HuH-7 (cell line): ENCODE measurements at regions not wholly inside any gene's neighbourhood (a gene's known extent, or its start where the extent isn't known, plus 50 kb on each side); places are given as distances from the start of the nearest gene placed in this dataset.

Experiments
- DNase-seq: peaks from one replicate; pipeline ENCODE4 v3.0.0; 2011; ENCODE audit warnings: low spot score

- DNase-seq = no peak
Observed at GRCh38 chrX:39638526-39638925, 459.2 kb downstream of the BCOR start.

- DNase-seq = no peak
Observed at GRCh38 chrX:39639871-39640270, 457.9 kb downstream of the BCOR start.

- DNase-seq = no peak
Observed at GRCh38 chrX:39640866-39641265, 456.9 kb downstream of the BCOR start.

DNA sequence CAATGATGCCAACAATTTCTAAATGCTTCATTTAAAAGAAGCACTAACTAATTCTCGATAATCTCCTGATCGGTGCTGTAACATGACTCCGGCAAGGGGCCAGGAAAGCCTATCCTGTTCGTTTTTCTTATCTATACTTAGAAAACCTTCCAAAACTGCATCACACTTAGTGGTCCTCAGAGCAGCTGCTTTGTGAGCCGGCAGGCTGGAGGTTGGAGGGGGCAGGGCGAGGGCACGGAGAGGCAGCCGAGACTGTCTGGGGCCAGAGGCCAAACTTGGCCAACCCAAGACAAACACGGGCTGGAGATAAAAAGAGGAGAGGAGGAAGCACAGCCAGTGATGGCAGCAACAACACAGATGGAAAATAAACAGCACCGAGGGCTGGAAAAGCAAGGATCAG, 455.7 kb downstream of the BCOR start:
- peak; percentile 40 for DNase-seq

DNA sequence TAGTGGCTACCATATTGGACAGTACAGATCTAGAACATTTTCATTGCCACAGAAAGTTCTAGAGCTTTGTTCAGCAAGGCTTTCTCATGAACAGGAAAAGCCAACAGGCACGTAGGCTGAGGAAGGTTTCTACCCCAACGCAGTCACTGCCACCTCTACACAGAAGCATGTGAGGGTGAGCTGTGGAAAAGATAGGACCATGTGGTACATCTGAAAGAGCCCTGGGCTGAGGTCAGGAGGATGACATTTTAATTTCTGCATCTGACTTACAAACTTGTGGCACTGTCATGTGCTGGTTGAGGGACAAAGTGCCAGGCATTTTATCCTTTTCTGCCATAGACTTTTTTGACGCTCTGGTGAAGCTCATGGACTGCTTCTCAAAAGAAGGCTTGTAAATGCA, 454.2 kb downstream of the BCOR start:
- no peak for DNase-seq

- DNase-seq = no peak
Observed at GRCh38 chrX:39645178-39645895, 452.4 kb downstream of the BCOR start.

- DNase-seq = no peak
Observed at GRCh38 chrX:39648548-39649254, 449.1 kb downstream of the BCOR start.

DNA sequence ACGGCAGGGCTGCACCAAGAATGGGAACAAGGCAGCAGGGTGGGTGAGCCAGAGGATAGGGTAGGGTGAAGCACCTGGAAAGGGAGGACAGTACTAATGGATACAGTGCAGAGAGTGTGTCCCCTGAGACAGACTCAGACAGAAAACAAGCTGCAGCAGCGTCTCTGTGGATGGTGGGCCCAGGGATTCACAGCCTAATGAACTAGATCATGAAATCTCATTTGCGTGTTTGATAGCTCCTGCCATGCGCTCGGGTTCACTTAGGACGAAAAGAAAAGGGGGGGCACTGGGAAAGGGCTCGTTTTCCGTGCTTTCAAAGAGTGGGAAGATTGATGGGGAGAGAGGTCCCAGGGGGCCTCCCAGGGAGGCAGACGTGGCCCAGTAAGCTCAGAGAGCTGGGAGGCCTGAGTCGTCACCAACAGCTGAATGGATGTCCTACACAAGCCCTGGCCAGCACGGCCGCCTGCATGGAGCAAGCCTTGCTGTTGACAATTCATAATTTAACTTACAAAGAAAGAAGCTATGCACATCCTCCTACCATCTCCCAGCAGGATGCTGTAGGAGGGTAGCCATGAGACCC, 446.9 kb downstream of the BCOR start:
- no peak for DNase-seq

- DNase-seq = peak; percentile 15
Observed at GRCh38 chrX:39652336-39652735, 445.4 kb downstream of the BCOR start.

- no peak for DNase-seq
Observed at GRCh38 chrX:39653691-39654090, 444.1 kb downstream of the BCOR start.

- no peak for DNase-seq
Observed at GRCh38 chrX:39654183-39654925, 443.4 kb downstream of the BCOR start.

GRCh38 chrX:39654952-39655351, 442.8 kb downstream of the BCOR start:
- DNase-seq = no peak

DNA sequence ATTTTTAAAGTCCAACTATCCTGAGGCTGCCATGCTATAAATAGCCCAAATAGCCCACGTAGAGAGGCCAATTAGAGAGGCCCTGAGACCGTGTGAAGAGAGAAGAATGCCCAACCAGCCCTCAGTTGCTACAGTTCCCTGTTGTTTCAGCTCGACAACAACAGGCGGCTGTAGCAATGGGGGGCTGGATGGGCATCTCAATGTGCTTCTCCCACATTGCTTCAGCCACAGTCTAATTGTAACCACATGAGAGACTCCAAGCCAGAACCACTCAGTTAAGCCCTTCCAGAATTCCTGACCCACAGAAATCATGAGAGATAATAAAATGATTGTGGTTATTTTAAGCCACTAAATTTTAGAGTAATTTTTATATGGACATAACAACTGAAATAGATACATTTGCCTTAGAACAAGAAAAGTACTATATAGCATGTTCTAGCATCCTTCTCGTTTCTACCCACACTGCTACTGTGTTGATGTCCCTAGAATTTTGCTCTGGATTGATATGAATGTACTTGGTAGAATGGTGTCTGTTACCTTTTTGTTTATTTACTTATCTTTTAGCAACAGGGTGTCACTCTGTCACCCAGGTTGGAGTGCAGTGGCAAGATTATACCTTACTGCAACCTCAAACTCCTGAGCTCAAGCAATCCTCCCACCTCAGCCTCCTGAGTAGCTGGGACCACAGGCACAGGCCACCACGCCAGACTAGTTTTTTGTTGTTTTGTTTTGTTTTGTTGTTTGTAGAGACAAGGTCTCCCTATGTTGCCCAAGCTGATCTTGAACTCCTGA, 436.4 kb downstream of the BCOR start:
- no peak for DNase-seq

DNA sequence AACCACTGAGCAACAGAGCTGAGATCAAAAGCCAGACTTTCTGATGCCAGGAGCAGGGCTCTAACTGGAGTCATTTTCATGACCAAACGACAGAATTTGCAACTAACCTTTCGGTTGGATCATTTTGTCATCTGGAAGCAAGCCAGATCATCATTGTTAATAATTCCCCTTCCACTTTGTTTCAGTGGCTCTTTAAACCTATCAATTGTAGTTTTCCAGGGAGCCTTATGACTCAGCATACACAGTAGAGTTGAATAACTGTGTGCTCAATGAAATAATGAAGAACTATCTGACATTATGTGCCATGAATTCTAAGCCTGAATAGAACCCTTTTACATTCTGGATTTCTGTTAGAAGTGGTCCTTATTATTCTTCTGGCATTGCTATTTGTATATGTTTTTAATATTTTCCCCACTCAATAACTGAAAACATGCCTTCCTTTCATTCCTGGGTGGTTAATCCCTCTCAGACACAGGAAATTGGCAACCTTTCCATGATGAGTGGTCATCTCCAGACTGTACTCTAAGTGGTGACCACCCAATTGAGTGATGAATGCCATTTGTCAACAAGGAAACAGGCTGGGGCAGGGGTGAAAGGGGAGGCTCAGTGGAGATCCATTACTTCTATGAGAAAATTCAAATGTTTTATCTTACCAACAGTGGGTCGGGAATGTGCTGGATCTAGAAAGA, 431.8 kb downstream of the BCOR start:
- no peak for DNase-seq

GRCh38 chrX:39667191-39667590, 430.6 kb downstream of the BCOR start:
- DNase-seq = no peak

DNA sequence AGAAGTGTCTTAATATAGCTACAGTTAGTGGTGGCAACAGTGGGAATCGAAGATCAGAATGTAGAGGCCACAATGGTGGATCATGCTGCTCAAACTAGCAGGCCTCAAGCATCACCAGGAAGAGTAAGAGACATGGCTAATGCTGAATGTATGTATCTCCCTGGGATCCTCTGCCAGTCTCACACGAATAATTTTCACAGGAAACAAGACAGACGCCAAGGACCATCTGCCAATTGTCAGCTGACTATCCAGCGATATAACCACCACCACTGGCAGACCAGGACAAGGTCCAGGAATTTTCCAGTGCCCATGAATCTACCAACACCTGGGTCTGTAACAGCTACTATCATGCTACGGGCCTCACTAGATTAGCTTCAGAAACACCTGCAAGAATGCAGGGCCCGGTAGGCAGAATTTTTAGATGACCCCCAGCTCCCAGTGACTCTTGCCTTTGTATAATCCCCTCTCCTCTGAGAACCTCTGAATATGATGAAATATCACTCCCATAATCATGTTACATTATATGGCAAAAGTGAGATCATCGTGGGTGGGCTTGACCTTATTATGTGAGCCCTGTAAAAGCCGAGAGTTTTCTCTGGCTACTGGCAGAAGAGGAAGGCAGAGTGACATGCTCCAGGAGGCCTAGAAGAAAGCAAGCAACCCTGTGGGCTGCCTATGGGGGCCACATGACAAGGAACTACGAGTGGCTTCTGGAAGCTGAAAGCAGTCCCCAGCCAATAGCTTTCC, 429.8 kb downstream of the BCOR start:
- DNase-seq = no peak

DNA sequence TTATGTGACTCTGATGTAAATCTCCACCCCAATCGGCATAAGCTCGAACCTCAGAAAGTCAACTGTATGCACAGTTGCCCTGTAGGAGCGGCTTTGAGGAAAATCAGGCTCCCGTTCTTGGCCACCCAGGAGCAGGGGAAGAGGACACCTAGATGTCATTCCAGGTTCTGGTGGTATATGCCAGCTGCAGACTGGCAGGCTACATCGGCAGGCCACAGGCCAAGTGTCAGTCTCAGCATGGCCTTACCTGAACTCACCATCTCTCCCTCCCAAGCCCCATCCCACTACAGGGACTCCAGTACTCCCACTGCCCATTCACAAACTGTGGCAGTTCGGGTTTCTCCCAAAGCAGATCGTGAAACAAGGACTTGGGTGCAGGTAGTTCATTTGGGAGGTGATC, 428.1 kb downstream of the BCOR start:
- DNase-seq = no peak

- no peak for DNase-seq
Observed at GRCh38 chrX:39670281-39670680, 427.5 kb downstream of the BCOR start.

GRCh38 chrX:39672405-39672804, 425.4 kb downstream of the BCOR start:
- DNase-seq = no peak

DNA sequence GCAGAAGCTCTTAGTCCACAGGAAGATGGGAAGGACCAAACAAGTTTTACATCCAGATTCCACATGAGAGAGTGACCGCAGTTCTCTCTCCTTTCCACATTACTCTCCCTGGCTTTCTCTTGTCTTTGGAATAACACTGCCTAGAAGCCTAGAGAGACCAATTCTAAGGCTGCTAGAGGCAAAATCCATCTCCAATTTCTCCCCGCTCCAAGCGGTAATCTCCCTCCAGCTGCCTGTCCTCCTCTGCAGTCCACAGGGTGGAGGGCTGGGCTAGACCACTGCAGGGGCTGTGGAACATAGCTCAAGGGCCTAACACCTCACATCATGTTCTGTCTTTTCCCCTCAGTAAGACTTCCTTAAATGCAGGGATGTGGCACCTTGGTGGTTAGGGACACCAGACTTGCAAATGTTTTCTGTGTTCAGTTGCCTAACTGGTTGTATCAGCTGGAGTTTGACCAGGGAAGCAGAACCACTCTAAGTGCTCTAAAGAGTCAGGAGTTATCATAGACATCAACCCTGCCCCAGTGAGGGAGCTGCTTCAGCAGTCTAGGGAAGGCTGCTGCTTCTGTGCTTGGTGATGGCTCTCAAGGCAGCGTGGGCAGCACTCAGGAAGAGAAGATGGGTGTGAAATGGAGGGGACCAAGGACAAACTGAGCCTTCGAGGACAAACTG, 423.1 kb downstream of the BCOR start:
- DNase-seq = no peak
